Inflammatory macrophage treated with lipopolysaccharide for 1 hour (primary cell): ENCODE measurements at regions not wholly inside any gene's neighbourhood (a gene's known extent, or its start where the extent isn't known, plus 50 kb on each side); places are given as distances from the start of the nearest gene placed in this dataset.
A peak's percentile ranks its signal among the peaks of the same experiment; 100 is the strongest.

Experiments used
- DNase-seq, 2 donors: peaks; one replicate each; pipeline ENCODE4 v3.0.0-alpha.2; 2020 to 2022

DNA sequence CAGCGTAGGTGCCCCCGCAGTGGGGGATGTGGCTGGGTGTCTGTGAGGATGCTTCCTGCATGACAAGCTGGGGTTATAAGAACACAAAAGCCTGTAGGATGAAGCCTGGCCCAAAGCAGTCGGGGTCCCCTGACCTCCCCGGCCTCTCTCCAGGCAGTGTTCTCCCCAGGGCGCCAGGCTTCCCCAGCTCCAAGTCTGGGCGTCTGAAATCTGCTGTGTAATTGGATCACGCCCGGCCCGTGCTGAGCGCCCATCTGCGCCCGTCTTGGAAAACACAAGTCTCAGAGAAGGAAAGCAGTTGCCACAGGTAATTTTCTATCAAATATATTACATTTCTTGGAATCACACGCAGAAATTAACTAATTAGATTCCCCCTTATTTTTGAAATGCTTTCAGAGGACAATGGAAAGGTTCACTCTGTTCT, 233.3 kb downstream of the CTTN start:
- DNase-seq = no peak

- DNase-seq = no peak
These were observed 235.3 kb downstream of the CTTN start for GRCh38 chr11:70633610-70634009.

- no peak for DNase-seq
These were observed 238.3 kb downstream of the CTTN start for GRCh38 chr11:70636659-70637058.

GRCh38 chr11:70637186-70637800, 239.0 kb downstream of the CTTN start:
- no peak for DNase-seq

DNA sequence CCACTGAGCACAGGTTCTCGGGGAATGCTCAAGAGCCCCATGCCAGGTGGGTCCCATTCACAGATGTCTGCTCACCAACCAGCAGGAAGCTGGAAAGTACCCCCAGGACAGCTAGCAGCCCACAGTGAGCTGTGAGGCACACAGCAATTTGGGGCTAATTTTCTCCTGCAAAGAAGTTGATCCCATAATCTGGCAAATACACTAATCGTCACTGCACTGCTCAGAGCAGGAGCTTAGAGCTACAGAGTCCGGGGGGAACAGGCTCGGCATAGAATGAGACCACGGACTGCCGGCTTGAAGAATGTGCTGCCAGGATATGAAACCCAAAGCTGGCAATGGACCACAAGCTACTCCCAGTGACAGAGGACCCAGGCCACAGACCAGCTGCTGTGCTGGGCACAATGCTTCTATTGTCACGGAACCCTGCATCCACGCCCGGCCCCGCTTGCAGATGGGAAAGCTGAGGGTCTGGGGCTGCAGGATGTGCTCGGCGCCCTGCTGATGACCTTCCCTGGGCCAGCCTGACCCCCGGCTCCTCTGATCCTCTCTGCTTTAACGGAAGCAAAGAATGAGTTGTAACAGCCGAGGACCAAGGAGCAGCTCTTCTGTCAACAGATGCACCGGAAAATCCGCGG, 239.7 kb downstream of the CTTN start:
- no peak for DNase-seq

GRCh38 chr11:70640408-70640807, 242.1 kb downstream of the CTTN start:
- no peak for DNase-seq

DNA sequence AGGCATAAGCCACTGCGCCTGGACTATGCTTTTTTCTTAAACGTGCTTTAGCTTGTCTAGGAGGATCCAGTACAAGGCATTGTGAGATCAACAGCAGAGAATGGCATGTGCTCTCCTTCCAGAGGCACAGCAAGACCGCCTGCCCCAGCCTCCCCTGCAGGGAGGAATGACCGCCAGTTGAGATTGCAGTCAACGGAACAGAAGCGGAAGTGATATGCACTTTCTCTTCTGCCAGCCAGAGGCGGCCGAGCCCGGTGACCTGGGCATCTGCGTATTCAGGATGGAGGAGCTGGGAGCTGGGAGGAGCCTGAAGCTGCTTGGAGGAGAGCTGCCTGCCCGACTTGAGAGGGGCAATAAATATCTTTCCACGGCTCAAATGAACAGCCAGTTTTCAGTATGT, 243.0 kb downstream of the CTTN start:
- peak; percentile 4 for DNase-seq

DNA sequence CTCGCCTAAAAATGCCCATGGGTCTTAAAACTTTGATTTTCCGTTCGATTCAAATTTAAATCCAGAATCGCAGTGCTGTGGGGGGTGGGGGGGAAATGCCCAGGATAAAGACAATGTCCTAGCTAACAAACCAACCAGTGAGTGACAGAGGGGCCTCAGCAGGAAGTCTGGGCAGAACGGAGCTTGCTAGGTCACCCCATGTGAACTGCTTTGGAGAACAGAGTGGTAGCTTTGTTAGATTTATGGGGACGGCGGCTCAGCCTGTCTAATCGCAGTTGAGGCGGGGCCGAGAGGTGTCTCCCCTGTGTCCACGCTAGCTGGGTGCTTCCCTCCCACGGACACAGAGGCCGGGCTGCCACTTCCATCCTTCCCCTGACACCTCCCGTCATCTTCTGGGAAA, 243.9 kb downstream of the CTTN start:
- DNase-seq = no peak

DNA sequence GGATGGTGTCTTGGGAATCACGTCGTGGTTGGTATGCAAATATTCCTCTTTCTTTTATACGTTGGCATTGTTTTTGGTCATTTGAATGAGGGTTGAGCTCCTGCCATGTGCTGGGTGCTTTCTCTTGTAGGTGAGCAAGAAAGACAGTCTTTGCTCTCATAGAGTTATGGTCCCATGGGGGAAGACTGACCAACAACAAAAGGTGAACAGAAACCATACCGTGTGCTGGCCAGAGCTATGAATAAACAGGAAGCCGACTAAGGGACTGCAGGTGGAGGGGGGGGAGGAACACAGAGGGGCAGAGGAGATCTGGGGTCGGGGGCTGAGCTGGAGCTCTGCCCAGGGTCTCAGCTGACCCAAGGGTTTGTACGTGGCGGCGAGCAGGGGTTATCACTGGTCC, 245.3 kb downstream of the CTTN start:
- no peak for DNase-seq

DNA sequence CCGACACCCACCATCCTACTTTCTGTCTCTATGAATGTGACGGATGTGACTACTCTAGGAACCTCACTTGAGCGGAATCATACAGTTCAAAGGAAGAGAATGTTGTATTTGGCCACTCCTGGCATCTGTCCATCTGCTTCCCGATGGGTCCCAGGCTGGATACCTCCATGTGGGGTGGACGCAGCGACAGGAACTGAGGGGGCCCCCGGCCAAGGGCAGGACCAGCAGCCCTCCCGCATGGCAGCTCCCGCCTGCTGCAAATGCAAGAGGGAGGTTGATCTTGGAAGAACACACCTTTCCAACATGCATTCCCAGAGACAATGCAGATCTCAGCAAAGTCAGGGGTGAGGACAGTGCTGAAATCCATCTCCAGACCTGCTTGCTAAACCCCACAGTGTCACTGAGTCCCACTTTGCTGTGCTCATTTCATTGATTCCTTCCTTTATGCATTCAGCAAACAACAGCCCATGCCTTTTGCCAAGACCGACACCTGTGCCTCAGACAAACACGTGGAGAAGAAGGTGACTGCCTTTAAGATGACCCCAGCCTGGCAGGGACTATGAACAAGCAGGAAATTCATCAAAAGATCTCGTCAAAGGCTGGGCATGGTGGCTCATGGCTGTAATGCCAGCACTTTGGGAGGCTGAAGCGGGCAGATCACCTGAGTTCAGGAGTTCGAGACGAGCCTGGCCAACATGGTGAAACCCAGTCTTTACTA, 246.2 kb downstream of the CTTN start:
- DNase-seq = no peak

DNA sequence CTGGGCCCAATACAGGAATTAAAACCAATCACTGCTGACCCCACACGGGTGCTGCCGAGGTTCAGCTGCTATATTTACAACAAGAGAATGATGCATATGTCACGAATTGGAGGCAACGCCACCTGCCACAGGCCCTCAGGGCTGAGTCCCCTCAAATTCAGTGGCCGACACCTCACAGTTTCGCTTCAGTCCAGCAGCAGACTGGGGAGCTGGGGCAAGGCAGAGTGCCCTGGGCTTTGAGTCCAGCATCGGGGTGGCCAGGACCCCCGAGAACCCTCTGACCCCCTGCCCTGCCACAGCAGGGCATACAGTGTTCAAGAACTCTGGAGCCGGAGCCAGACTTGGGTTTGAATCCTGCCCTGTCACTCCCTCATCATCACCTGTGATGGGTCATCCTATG, 247.2 kb downstream of the CTTN start:
- no peak for DNase-seq

GRCh38 chr11:70646272-70647049, 248.1 kb downstream of the CTTN start:
- no peak for DNase-seq

DNA sequence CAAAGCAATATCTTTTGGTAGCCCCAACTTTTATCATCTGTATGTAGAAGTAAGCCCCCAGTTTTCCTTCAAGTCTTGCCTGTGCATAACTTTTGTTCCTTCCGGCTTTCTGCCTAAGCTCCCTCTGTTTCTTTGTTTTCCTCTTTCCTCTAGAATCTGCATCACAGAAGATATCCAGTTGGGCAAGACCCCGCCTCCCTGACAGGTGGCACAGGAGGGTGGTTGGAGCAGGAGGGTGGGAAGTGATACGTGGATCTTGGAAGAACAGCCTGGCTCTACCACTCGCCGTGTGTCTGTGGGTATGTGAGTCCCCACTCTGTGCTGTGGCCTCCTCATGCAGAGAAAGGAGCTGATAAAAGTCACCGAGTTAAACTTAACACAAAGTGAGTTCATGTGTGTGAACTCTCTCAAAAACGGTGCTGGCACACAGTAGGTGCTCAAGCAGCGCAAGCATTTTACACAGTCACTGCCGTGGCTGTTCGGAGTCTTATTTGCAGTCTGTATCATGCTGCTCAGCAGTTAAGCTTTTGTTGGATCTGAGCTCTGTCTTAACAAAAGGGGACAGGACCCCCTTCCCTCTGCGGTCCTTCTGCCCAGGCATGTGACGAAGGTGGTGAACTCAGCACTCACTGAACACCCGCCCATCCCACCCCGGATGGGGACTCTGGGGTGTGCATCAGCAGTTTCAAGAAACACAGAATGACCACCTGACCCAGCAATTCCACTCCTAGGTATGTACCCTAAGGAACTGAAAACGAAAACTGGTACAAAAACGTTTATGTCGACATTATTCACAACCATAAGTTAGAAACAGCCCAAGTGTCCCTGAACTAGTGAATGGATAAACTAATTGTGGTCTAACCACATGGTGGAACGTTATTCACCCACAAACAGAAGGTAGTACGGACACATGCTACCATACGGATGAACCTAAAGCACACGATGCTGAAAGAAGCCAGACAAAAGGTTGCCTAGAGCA, 249.1 kb downstream of the CTTN start:
- no peak for DNase-seq

- peak; percentile 4 to 61 for DNase-seq
These were observed 252.0 kb downstream of the CTTN start for GRCh38 chr11:70650075-70650909.

DNA sequence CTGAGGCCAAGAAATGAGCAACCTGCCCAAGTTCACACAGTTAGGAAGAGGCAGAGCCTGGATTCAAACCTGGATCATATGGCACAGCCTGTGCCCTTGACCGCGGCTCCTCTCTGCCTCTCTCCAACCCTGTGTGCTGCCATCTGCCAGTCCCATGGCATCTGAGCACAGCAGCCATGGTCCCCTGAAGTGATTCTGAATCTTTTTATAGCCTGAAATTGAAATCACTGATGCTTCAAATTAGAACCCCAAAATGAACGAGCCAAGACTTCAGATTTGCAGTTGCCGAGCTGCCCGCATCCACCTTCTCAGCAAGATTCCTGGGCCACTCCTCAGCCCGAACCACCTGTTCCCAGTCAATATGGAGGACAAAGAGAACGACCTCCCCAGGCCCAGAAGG, 252.7 kb downstream of the CTTN start:
- DNase-seq = no peak

DNA sequence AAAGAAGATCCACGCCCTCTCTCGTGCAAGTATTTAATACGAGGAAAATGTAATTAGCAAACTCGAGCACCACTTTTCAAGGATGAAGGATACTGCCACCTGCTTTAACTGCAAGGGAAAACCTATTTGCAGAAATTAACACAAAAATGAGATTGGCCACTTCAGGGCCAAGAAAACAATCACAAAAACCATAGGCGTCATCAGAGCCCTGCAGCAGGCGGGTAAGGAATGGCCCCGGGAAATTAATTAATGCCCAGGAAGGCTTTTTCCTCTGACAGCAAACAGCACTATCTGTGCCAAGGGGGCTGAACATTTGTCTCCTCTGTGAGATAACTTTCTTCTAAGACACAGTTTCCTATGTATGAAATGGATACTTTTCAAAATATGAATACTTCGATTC, 255.7 kb downstream of the CTTN start:
- DNase-seq = no peak

DNA sequence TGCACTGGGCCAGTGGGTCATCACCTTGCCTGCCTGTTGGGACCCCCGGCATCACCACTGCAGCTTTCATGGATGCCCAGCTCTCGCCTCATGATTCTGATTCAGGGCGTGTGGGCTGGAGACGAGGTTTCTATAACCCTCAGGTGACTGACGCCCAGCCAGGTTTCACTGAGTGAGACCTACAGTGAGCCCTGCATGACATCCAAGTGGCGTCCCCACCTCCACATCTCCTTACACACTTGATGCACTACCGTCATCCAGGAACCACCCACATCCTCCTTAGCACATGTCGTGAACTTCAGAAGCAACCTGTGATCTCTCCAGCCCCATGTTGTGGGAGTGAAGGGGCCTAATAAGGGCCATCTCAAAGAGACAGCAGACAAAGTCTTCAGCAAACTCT, 257.5 kb downstream of the CTTN start:
- no peak for DNase-seq

DNA sequence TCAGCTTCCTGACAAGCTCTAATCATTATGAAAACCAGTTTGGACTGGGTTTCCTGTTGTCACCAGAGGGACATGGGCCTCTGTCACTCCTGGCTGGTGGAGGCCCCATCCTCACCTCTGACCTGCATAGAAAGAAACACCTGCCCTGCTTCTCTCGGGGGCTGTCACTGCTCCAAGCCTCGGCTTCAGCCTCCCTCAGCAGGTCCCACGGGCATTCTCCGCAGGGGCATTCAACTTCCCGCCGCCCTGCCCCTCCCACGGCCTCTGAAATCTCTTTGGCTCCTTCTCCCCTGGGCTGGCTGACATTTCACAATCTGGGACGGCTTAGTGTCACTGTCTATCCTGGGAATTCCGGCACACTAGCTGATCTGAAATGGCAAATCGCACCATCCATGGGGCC, 257.9 kb downstream of the CTTN start:
- DNase-seq = no peak

GRCh38 chr11:70660059-70660888, 261.9 kb downstream of the CTTN start:
- DNase-seq = no peak

- DNase-seq = no peak
These were observed 262.5 kb downstream of the CTTN start for GRCh38 chr11:70660889-70661197.
